ENCODE measurements at regions not wholly inside any gene's neighbourhood (a gene's known extent, or its start where the extent isn't known, plus 50 kb on each side); places are given as distances from the start of the nearest gene placed in this dataset.

DNA sequence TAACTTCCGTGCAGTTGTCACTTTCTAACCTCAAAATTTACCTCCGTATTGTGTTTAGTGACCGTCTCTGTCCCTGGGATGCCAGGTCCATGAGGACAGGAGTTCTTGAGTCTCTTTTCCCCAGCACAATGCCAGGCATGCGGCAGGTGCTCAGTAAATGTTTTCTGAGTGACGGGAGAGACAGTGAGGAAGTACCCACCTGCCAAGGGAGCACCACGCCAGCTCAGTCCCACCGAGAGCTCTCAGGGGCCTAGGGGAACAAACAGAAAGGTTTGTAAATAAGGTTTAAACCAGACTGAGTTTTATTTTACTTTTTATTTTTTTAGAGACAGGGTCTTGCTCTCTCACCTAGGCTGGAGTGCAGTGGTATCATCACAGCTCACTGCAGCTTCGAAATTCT is 81.5 kb upstream of the NKX1-1 start:
- DNase-seq (ENCODE audit: low read depth in 2 of 3, low spot score in 2 of 3) = no peak

DNA sequence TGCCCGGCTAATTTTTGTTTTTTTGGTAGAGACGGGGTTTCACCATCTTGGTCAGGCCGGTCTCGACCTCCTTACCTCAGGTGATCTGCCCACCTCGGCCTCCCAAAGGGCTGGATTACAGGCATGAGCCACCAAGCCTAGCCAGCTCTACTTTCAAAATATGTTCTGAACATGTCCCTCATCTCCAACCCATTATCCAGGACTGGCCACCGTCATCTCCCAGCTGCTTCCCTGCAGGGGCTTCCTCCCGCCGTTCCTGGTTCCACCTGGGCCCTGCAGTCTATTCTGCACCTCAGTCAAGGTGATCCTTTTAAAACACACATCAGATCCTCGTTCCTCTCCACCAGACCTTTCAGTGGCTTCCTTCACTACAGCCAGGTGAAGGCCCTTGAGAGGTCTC is 80.9 kb upstream of the NKX1-1 start:
- DNase-seq (ENCODE audit: low read depth in 2 of 3, low spot score in 2 of 3) = no peak

DNA sequence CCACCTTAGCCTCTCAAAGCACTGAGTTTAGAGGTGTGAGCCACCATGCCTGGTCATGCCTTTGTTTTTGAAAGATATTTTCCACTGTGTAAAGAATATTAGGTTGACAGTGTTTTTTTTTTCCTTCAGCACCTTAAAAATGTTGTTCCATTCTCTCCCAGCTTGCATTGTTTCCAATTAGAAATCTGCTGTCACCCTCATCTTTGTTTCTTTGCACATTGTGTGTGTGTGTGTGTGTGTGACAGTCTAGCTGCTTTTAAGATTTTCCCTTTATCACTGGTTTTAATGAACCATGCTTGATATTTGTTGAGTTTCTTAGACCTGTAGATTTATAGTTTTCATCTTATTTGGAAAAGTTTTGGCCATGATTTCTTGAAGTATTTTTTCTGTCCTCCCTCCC is 79.0 kb upstream of the NKX1-1 start:
- no peak for DNase-seq (ENCODE audit: low read depth in 2 of 3, low spot score in 2 of 3)

DNA sequence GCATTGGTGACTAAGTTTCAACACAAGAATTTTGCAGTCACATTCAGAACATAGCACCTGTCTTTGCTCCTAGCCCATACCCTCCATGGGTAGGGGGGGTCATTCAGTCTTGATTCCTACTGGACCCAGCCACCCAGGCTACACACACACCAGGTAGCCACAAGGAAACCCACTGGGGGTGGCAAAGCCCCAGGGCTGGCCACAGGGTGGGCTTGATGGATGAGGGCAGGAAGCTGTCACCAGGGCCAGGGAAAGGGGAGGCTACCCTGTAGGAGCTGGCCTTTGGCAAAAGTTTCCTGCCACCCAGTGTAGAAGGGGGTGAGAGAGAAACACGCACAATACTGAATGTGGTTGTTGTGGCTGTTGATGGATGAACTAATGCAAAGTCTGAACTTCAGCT is 74.5 kb upstream of the NKX1-1 start:
- no peak for DNase-seq (ENCODE audit: low read depth in 2 of 3, low spot score in 2 of 3)

DNA sequence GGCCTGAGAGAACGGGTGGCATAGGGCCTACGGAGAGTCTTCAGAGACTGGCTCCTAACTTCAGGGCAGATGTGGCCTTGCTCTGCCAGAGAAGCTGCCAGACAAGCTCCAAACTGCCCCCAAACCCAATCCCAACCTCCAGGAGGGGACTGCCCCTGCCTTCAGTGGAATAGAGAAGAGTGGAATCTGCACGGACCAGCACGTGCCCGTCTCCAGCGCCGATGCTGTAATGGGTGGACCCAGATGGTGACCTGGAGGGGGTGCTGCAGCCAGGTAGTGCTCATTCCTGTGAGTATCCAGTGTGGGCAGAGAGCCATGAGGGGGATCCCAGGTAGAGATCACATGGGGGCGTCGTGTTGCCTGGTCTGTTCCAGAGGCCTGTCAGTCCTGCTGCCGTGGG is 73.2 kb upstream of the NKX1-1 start:
- DNase-seq (ENCODE audit: low read depth in 2 of 3, low spot score in 2 of 3) = no peak

DNA sequence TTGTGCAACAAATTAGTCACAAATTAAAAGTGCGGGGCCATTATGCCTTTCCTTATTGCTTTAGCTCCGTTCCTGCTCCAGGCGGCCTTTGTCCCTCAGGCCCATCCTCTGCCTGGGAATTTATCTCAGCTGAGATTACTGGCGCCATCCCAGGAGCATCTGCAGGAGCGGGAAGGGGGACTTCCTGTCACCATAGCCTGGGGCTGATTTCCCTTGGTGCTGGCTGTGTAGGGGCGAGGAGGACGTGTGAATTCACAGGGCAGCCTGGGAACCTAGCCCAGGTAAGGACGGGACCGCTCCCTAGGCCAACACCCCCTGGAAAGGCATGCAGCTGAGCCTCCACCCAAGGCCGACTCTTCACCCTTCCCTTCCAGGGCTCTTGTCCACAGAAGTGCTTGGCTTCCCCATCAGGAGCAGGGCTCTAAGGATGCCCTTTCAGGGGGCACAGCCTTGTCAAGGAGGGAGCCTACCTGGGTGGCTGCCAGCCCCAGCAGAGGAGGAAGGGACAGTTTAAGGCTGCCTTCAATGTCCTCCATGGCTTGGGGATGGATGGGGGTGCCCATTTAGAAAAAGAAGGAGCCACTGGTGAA is 72.6 kb upstream of the NKX1-1 start:
- no peak for DNase-seq (ENCODE audit: low read depth in 2 of 3, low spot score in 2 of 3)

DNA sequence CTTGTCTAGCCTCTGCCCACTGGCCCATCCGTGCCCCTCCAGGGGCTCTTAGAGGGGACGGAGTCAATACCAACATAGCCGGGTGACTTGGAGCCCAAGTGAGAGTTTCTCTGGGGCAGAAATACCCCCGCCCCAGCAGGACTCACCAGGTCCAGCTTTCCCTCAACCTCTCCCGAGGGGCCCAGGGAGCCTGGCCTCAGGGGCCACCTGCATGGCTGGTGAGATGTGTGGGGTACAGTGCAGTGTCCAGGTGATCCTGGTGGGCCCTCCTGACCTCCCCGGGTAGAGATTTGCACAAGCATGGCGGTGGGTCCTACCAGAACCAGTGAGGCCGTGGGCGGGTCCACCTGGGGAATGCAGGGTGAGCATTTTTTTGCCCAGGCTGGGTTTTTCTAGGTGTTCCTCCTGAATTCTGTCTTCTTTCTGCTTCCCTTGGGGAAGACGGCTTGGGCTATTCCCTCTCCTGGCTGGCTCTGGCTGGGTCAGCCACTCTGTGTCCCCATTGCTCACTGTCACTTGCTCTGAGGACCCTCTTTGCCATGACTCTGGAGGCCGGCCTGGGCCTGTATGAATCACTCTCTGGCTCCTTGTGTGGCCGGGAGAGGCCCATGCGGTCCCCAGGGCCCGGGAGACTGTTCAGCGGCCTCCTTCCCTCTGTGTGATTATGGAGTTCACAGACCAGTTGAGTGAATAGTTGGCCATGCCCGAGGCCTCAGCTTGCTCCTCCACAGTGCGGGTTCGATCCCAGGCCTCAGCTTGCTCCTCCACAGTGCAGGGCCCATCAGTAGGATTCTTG is 71.0 kb upstream of the NKX1-1 start:
- DNase-seq (ENCODE audit: low read depth in 2 of 3, low spot score in 2 of 3) = no peak

DNA sequence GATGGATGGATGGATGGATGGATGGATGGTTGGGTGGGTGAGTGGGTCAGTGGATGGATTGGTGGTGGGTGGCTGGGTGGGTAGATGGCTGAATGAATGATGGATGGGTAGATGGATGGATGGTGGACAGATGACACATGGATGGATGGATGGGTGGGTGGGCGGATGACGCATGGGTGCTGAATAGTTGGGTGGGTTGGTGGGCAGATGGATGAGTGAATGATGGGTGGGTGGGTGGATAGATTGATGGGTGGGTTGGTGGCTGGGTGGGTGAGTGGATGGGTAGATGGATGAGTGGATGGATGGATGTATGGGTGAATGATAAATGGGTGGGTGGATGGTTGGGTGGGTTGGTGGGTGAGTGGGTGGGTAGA is 69.9 kb upstream of the NKX1-1 start:
- DNase-seq (ENCODE audit: low read depth in 2 of 3, low spot score in 2 of 3) = no peak

DNA sequence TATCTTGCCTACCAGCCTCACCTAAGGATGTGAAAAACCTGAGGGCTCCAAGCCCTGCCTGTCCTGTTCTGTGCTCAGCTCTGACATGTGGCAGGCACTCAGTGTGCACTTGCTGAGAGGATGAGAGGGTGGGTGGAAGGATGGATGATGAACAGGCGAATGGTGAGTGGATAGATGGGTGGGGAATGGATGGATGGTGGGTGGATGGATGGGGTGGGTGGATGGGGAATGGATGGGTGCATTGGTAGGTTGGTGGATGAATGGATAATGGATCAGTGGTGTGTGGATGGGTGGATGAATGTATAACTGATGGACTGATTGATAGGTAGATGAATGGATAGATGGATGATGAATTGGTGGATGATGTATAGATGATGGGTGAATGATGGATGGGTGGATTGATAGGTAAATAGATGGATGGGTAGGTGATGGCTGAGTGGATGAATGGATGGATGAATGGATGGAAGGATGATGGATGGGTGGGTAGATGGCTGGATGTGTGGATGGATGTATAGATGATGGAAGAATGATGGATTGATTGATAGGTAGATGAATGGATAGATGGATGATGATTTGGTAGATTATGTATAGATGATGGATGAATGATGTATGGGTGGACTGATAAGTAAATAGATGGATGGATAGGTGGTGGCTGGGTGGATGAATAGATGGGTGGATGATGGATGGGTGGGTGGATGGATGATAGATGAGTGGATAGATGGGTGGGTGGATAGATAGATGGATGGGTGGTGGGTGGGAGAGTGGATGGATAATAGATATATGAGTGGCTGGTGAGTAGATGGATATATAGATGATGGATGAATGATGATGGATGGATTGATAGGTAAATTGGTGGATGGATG is 69.3 kb upstream of the NKX1-1 start:
- no peak for DNase-seq (ENCODE audit: low read depth in 2 of 3, low spot score in 2 of 3)

DNA sequence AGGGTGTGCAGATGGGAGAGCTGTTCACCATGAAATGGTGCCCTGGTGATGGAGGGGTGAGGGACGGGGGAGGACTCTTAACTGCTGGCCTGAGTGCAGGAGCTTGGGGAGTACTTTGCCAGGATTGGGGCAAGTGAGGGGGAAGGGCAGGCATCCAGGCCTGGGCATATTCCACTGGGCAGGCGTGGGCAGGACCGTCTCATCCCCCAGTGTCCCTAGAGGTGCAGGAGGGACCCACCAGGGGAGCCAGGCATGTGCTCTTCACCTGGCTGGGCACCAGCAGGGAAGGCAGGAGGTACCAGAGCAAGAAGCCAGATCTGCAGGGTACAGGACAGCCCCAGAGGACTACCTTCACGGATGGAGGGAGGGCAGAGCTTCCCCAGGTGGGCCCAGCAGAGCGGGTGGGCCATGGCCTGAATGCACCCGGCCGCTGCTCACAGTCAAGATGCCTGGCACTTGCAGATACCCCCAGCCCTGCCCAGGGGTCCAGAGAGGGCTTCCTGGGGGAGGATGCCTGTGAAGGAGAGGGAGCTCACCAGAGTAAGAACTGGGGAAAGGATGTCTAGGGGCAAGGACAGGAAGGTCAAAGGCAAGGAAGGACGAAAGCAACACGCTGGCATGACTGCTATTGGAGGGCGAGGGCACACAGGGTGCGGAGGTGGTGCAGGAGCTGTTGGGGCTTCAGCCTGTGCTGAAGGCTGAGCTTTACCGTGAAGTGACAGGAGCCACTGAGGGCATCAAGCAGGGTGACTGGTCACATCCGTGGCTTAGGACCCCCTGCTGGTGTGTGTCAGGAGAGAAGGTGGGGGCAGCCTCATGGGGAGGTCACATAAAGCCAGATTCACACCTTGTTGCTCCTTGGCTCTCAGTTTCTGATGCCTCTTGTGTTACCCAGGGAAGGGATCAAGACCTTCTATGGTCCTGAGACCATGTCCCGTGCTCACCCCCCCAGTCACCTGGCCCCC is 68.2 kb upstream of the NKX1-1 start:
- no peak for DNase-seq (ENCODE audit: low read depth in 2 of 3, low spot score in 2 of 3)

DNA sequence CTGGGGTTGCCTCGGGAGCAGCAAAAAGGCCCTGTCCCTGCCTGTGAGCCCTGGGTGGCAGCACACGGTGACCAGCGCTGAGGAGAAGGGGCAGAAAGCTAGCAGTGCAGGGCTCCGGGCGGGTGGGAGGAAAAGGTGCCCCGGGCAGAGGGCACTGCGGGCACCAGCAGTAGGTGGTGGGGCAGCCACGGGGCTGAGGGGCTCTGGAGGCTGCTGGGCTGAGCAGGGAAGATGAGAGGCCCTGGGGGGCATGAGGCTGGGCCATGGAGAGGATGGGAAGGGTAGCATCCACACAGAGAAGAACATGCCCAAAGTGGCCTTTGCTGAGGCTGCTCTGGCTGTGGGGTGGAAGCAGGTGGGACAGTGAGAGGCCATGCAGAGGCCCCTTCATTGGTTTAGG is 67.5 kb upstream of the NKX1-1 start:
- no peak for DNase-seq (ENCODE audit: low read depth in 2 of 3, low spot score in 2 of 3)

DNA sequence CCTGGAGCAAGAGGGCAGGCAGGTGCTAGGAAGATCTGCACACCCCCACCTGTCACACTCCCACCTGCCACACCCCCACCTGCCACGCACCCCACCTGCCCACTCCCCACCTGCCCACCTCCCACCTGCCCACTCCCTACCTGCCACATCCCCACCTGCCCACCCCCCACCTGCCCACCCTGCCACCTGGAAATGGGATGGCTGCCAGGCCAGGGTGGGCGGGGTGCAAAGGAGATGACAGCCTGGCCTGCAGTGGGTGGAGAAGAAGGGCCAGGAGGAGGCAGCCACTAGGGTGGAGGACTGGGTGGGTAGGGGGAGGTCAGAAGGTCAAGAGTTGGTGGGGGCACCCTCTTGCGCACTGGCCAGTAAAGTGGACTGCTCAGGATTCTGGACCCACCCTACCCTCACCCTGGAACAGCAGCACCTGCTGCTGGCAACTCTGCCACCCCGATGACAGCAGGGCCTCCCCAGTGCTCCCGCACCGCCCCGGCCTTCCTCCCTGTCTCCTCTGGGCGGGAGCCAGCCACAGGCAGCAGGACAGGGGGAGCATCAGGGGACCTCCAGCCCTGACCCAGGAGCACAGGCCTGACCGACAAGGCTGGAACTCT is 66.8 kb upstream of the NKX1-1 start:
- DNase-seq (ENCODE audit: low read depth in 2 of 3, low spot score in 2 of 3) = no peak

DNA sequence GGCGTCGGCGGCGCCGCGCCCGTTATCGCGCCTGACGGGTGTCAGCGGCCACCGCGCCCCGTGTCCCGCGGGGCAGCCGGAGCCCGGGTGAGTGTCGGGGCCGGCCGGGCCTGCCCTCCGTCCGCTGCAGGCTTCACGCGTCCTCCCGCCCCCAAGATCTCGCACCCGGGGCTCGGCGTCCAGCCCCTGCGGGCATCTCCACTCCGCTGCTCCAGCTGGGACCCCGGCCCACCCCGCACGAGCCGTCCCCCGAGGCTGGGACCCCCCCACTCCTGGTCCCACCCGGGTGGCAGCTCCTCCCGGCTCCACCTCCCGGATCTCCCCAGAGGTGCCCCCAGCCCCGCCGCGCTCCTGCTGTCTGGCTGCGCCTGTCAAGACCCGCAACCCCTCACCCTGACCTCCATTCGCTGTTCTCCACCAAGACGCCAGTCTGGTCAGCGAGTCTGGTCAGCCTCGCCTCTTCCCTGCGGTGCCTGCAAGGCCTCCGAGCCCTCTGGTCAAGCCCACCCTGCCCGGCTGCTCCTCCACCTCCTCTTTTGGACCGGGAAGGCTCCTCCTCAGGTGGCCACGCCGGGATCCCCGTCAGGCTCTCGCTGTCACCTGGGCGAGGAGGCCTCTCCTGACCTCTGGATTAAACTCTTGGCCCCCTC is 66.0 kb upstream of the NKX1-1 start:
- no peak for DNase-seq (ENCODE audit: low read depth in 2 of 3, low spot score in 2 of 3)

DNA sequence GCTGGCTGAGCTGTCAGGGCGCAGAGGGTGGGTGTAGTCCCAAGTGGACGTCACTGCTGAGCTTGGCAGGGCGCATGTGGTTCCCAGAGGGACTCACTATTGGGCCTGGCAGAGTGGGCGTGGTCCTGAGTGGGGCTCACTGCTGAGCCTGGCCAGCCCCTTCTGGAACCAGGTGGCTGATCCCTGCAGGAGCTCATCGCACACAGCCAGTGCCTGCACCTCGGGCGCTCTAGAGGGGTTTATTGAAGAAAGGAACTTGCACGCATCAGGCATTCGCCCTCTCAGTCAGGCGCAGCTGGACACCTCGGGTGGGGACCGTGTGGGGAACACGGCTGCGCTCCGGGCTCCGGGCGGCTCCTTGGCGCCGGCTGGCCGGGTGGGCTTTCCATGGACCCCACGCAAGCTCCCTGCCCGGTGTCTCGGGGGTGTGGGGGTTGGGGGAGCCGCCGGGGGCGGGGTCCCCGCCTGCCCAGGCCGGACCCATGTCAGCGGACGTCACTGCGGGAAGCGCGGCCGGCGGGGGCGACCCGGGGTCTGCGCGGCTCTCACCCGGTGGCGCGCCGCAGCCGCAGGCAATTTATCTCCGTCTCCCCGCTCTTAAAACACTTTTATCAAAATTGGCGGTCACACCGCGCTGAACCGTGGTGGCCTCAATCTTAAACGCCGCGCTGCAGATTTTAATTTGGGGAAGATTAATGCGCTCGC is 65.4 kb upstream of the NKX1-1 start:
- peak in 1 of 3 donors; percentile 4 for DNase-seq (ENCODE audit: low read depth in 2 of 3, low spot score in 2 of 3)

DNA sequence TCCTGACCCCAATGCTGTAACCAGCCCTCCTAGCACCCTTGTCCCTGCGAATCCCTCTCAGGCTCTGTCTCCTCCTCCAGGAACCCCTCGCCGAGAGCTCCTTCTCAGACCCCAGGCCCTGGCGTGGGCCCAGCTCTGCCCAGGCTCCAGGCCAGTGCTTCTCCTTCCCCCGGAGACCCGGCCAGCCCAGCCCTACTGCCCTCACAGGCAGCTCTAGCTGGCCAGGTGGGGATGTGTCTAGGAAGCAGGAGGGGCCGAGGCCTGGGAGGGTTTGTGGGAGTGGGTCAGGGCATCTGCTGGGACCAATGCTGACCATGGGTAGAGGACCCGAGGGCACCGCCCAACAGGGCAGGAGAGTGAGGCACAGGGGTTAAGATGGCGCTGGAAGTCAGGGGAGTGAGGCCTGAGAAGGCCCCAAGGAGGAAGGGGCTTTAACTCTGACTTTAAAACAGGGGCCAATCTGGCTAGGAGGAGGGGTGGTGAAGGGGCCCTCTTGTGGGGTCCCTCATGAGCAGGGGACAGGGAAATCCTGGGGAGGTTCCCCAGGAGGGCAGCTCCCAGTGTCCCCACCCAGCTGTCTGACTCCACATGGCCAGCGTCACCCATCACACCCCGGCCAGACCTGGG is 64.7 kb upstream of the NKX1-1 start:
- no peak for DNase-seq (ENCODE audit: low read depth in 2 of 3, low spot score in 2 of 3)

DNA sequence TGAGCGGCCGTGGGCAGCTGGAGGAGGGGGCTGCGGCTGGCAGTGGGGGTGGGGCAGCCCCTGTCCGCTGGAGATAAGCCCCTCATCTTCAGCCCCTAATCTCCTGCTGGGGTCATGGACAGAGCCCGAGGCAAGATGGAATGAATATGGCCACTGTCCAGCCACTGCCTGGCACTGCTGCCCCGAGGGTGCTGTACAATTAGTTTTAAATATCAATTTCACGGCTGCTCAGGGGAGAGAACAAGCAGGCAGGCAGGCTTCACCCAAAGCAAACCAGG is 64.1 kb upstream of the NKX1-1 start:
- DNase-seq (ENCODE audit: low read depth in 2 of 3, low spot score in 2 of 3) = no peak

DNA sequence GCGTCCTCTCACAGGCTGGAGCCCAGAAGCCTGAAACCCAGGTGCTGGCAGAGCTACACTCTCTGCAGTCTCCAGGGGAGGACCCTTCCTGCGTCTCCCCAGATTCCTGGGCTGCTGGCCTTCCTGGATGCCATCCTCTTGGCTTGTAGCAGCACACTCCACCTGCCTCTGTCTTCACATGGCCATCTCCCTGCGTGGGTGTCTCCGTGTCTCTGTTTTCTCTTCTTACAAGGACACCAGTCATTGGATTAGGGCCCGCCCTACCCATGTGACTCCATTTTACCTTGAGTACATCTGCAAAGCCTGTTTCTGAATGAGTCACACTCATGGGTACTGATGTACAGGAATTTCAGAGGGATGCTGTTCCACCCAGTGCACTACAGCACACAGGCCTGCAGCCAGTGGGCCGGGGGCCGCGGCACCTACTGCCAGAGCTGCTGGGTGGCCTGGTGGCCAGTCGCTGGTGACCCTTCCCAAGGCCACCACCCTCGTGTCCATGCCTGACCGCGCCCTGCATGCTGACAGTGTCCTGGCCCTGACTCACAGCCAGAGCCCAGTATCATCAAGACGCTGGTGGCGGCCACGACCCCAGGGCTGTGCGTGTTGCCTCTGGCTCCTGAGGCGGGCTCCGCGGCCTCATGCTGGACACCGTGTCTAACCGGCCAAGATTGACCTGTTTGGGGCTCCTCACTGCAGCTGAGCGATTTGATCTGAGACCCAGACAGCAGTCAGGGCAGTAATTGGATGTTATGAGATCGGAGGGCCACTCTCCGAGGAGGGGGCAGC is 63.6 kb upstream of the NKX1-1 start:
- no peak for DNase-seq (ENCODE audit: low read depth in 2 of 3, low spot score in 2 of 3)

DNA sequence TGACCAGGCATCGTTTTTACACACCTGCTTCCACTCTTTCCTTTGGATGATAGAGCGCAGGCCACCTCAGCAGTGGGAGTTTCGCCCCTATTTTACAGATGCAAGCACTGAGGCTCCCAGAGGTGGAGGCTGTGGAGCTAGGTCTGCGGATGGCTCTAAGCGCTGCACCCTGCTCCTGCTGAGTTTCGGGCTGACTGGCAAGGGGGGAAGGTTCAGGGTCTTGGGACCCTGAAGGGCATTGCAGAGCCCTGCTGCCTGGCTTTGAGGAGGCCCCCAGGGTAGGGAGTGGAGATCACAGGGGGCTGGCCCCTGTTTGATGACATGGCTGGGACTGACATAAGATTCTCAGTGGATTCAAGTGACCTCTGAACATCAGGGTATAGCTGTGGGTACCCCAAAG is 62.8 kb upstream of the NKX1-1 start:
- no peak for DNase-seq (ENCODE audit: low read depth in 2 of 3, low spot score in 2 of 3)

Measured in hematopoietic multipotent progenitor cell (in vitro differentiated cells).